ENCODE measurements at regions not wholly inside any gene's neighbourhood (a gene's known extent, or its start where the extent isn't known, plus 50 kb on each side); places are given as distances from the start of the nearest gene placed in this dataset.

DNA sequence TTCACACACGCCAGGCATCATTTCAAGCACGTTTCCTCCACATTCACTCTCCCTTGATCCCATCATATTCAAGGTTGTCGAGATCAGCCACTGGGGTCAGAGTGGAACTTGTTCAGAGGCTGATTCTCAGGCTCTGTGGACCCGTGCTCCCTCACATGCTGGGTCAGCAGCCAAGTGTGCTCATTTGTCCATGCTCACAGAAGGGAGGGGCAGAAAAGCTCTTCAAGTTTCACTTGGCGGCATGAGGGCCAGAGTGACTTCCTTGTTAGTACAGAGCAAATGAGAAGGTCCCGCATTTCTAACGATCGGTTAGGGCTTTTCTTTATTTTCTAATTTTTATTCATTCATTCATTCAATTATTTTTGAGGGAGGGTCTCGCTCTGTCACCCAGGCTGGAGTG, 82.2 kb downstream of the EBLN1 start:
- TF ChIP-seq, protein P1, sequence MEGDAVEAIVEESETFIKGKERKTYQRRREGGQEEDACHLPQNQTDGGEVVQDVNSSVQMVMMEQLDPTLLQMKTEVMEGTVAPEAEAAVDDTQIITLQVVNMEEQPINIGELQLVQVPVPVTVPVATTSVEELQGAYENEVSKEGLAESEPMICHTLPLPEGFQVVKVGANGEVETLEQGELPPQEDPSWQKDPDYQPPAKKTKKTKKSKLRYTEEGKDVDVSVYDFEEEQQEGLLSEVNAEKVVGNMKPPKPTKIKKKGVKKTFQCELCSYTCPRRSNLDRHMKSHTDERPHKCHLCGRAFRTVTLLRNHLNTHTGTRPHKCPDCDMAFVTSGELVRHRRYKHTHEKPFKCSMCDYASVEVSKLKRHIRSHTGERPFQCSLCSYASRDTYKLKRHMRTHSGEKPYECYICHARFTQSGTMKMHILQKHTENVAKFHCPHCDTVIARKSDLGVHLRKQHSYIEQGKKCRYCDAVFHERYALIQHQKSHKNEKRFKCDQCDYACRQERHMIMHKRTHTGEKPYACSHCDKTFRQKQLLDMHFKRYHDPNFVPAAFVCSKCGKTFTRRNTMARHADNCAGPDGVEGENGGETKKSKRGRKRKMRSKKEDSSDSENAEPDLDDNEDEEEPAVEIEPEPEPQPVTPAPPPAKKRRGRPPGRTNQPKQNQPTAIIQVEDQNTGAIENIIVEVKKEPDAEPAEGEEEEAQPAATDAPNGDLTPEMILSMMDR (IDR thresholded peaks at IDR 0.05) = no peak
- no peak for TF ChIP-seq ZFX (IDR thresholded peaks at IDR 0.05; ENCODE audit: borderline replicate concordance)
